HEK293T (cell line): ENCODE measurements at regions not wholly inside any gene's neighbourhood (a gene's known extent, or its start where the extent isn't known, plus 50 kb on each side); places are given as distances from the start of the nearest gene placed in this dataset.

Source experiments
- BHLHE40 ChIP-seq: fragments of 450-650 bp; IDR thresholded peaks from 2 replicates; pipeline ENCODE4 v1.6.1; 2016; ENCODE audit warnings: mild to moderate bottlenecking, moderate library complexity, borderline replicate concordance
- FOXK2 ChIP-seq: fragments of 450-650 bp; IDR thresholded peaks from 2 replicates; pipeline ENCODE4 v1.6.1; 2016; ENCODE audit warnings: mild to moderate bottlenecking
- HDGF ChIP-seq: fragments of 450-650 bp; IDR thresholded peaks from 2 replicates; pipeline ENCODE4 v1.6.1; 2017; ENCODE audit warnings: antibody characterized with exemption, borderline replicate concordance
- SP1 ChIP-seq: fragments of 450-650 bp; IDR thresholded peaks from 2 replicates; pipeline ENCODE4 v1.6.1; 2017

GRCh38 chr3:181582619-181583018 lies 129.1 kb upstream of the SOX2 start:
- TF ChIP-seq BHLHE40 (no peak), SP1 (no peak), HDGF (no peak), FOXK2 (no peak)
